IPS-11a (cell line): ENCODE measurements at regions not wholly inside any gene's neighbourhood (a gene's known extent, or its start where the extent isn't known, plus 50 kb on each side); places are given as distances from the start of the nearest gene placed in this dataset.
"Not testable (repeated sequence)": the region's sequence is repeated elsewhere in the genome, so short reads cannot be mapped to it uniquely, and the experiment has no call there.

Experiments
- H3K4me3 ChIP-seq: one replicate; pipeline ENCODE4 v1.5.1; 2013; ENCODE audit warnings: low read depth, low read length, control low read depth

GRCh38 chr15:22519213-22519612 lies 60.5 kb downstream of the GOLGA6L22 start:
- not testable (repeated sequence) for H3K4me3 ChIP-seq

GRCh38 chr15:22526537-22526936 lies 67.8 kb downstream of the GOLGA6L22 start:
- not testable (repeated sequence) for H3K4me3 ChIP-seq

GRCh38 chr15:22527016-22527415 lies 68.3 kb downstream of the GOLGA6L22 start:
- not testable (repeated sequence) for H3K4me3 ChIP-seq

GRCh38 chr15:22529200-22529599 lies 70.5 kb downstream of the GOLGA6L22 start:
- H3K4me3 ChIP-seq: not testable (repeated sequence)

GRCh38 chr15:22559701-22560100 lies 101.0 kb downstream of the GOLGA6L22 start:
- not testable (repeated sequence) for H3K4me3 ChIP-seq

GRCh38 chr15:22561716-22562115 lies 103.0 kb downstream of the GOLGA6L22 start:
- not testable (repeated sequence) for H3K4me3 ChIP-seq

GRCh38 chr15:22566510-22566909 lies 107.8 kb downstream of the GOLGA6L22 start:
- H3K4me3 ChIP-seq: not testable (repeated sequence)

- not testable (repeated sequence) for H3K4me3 ChIP-seq
Observed at GRCh38 chr15:22569486-22569885, 110.8 kb downstream of the GOLGA6L22 start.

GRCh38 chr15:22572152-22572735 lies 113.5 kb downstream of the GOLGA6L22 start:
- not testable (repeated sequence) for H3K4me3 ChIP-seq

GRCh38 chr15:22572792-22573191 lies 114.1 kb downstream of the GOLGA6L22 start:
- H3K4me3 ChIP-seq: not testable (repeated sequence)

GRCh38 chr15:22577828-22578227 lies 119.1 kb downstream of the GOLGA6L22 start:
- H3K4me3 ChIP-seq: not testable (repeated sequence)

GRCh38 chr15:22579213-22579612 lies 120.5 kb downstream of the GOLGA6L22 start:
- H3K4me3 ChIP-seq: not testable (repeated sequence)

GRCh38 chr15:22587391-22587790 lies 128.7 kb downstream of the GOLGA6L22 start:
- not testable (repeated sequence) for H3K4me3 ChIP-seq

GRCh38 chr15:22598552-22598951 lies 139.8 kb downstream of the GOLGA6L22 start:
- not testable (repeated sequence) for H3K4me3 ChIP-seq

GRCh38 chr15:22599526-22600320 lies 141.0 kb downstream of the GOLGA6L22 start:
- H3K4me3 ChIP-seq: not testable (repeated sequence)

GRCh38 chr15:22616976-22617375 lies 158.3 kb downstream of the GOLGA6L22 start:
- not testable (repeated sequence) for H3K4me3 ChIP-seq

GRCh38 chr15:22631789-22632188 lies 154.7 kb upstream of the NIPA1 start:
- H3K4me3 ChIP-seq: not testable (repeated sequence)

GRCh38 chr15:22639983-22640382 lies 146.5 kb upstream of the NIPA1 start:
- H3K4me3 ChIP-seq: not testable (repeated sequence)

- H3K4me3 ChIP-seq: not testable (repeated sequence)
Observed at GRCh38 chr15:22649458-22649857, 137.0 kb upstream of the NIPA1 start.

- not testable (repeated sequence) for H3K4me3 ChIP-seq
Observed at GRCh38 chr15:22651179-22651578, 135.3 kb upstream of the NIPA1 start.

- peak overlapping the region; percentile 20 for H3K4me3 ChIP-seq
Observed at GRCh38 chr15:22664294-22665058, 122.0 kb upstream of the NIPA1 start.
